K562 (cell line): ENCODE measurements at regions not wholly inside any gene's neighbourhood (a gene's known extent, or its start where the extent isn't known, plus 50 kb on each side); places are given as distances from the start of the nearest gene placed in this dataset.
A peak's percentile ranks its signal among the peaks of the same experiment; 100 is the strongest.

Experiments used
- BHLHE40 ChIP-seq: IDR thresholded peaks from 2 replicates; pipeline ENCODE4 v1.6.1; 2011; ENCODE audit warnings: low read length, improper control_type of control experiment
- DEAF1 ChIP-seq: fragments of 450-650 bp; formaldehyde crosslinking; IDR thresholded peaks from 2 replicates; pipeline ENCODE4 v1.4.0; 2020; ENCODE audit warnings: mild to moderate bottlenecking, moderate library complexity
- ESRRA ChIP-seq: fragments of 450-650 bp; IDR thresholded peaks from 2 replicates; pipeline ENCODE4 v1.6.1; 2014; ENCODE audit warnings: low read depth, mild to moderate bottlenecking, moderate library complexity, borderline replicate concordance
- FOSL1 ChIP-seq: fragments of 200-800 bp; sonication (Bioruptor generic); conservative IDR thresholded peaks from 2 replicates; pipeline ENCODE4 v1.6.1; 2016; ENCODE audit warnings: missing genetic modification characterization, missing compliant biosample characterization
- IFI16 ChIP-seq: fragments of 250-450 bp; sonication (Bioruptor Pico); IDR thresholded peaks from 2 replicates; pipeline ENCODE4 v2.1.2; 2022; ENCODE audit warnings: mild to moderate bottlenecking, inconsistent platforms
- NFE2 ChIP-seq: IDR thresholded peaks from 2 replicates; pipeline ENCODE4 v1.6.1; 2014; ENCODE audit warnings: antibody characterized with exemption, low read depth
- RAD21 ChIP-seq, 2 experiments: fragments of 250-450 bp in 1 of 2; fragments of 450-650 bp in 1 of 2; sonication (Bioruptor Pico) in 1 of 2; formaldehyde crosslinking in 1 of 2; IDR thresholded peaks in 1 of 2; conservative IDR thresholded peaks in 1 of 2; 2 replicates each; pipeline versions ENCODE4 v1.4.0 to v1.8.0; 2020 to 2022; ENCODE audit warnings: mild to moderate bottlenecking in 2 of 2, moderate library complexity in 1 of 2
- RAD51 ChIP-seq: fragments of 450-650 bp; IDR thresholded peaks from 2 replicates; pipeline ENCODE4 v1.7.1; 2016; ENCODE audit warnings: low read depth, mild to moderate bottlenecking, borderline replicate concordance
- ZBTB17 ChIP-seq: fragments of 450-650 bp; formaldehyde crosslinking; IDR thresholded peaks from 2 replicates; pipeline ENCODE4 v1.4.0; 2020; ENCODE audit warnings: mild to moderate bottlenecking
- ZNF699 ChIP-seq: fragments of 250-450 bp; sonication (Bioruptor Pico); IDR thresholded peaks from 2 replicates; pipeline ENCODE4 v1.8.0; 2021; ENCODE audit warnings: mild to moderate bottlenecking, moderate library complexity; ENCODE audit not compliant: insufficient replicate concordance
- ZNF75A ChIP-seq: fragments of 450-650 bp; formaldehyde crosslinking; IDR thresholded peaks from 2 replicates; pipeline ENCODE4 v1.4.0; 2020; ENCODE audit warnings: mild to moderate bottlenecking

- TF ChIP-seq ZBTB17 (CRISPR knock-in tag), result peak; percentile 43; the same call in 1 of the 2 replicates
- peak; percentile 48; the same call in 1 of the 2 replicates for TF ChIP-seq ESRRA
- TF ChIP-seq FOSL1 (tag), result peak; percentile 98
- no peak for TF ChIP-seq ZNF699 (CRISPR knock-in tag)
- TF ChIP-seq RAD21 (CRISPR knock-in tag; conservative IDR thresholded peaks at IDR 0.05 in 1 of 2, IDR thresholded peaks at IDR 0.05 in 1 of 2), result peak; percentile 8 to 29; a peak in 3 of 4 replicates
- peak; percentile 62; the same call in 1 of the 2 replicates for TF ChIP-seq IFI16 (CRISPR knock-in tag)
- peak; percentile 28; the same call in 1 of the 2 replicates for TF ChIP-seq DEAF1
- peak; percentile 40; the same call in 1 of the 2 replicates for TF ChIP-seq NFE2
- TF ChIP-seq ZNF75A (CRISPR knock-in tag), result peak; percentile 9; the same call in 1 of the 2 replicates
- peak; percentile 73 for TF ChIP-seq BHLHE40
- peak; percentile 52; the same call in 1 of the 2 replicates for TF ChIP-seq RAD51
Observed at GRCh38 chr1:221961532-221962292, 219.8 kb upstream of the DUSP10 start (continued).
